IPS DF 19.7 (cell line): ENCODE measurements at regions not wholly inside any gene's neighbourhood (a gene's known extent, or its start where the extent isn't known, plus 50 kb on each side); places are given as distances from the start of the nearest gene placed in this dataset.

Source experiments
- DNase-seq: peaks from one replicate; pipeline ENCODE4 v3.0.0-alpha.2; 2013; ENCODE audit warnings: low read depth, low spot score

DNA sequence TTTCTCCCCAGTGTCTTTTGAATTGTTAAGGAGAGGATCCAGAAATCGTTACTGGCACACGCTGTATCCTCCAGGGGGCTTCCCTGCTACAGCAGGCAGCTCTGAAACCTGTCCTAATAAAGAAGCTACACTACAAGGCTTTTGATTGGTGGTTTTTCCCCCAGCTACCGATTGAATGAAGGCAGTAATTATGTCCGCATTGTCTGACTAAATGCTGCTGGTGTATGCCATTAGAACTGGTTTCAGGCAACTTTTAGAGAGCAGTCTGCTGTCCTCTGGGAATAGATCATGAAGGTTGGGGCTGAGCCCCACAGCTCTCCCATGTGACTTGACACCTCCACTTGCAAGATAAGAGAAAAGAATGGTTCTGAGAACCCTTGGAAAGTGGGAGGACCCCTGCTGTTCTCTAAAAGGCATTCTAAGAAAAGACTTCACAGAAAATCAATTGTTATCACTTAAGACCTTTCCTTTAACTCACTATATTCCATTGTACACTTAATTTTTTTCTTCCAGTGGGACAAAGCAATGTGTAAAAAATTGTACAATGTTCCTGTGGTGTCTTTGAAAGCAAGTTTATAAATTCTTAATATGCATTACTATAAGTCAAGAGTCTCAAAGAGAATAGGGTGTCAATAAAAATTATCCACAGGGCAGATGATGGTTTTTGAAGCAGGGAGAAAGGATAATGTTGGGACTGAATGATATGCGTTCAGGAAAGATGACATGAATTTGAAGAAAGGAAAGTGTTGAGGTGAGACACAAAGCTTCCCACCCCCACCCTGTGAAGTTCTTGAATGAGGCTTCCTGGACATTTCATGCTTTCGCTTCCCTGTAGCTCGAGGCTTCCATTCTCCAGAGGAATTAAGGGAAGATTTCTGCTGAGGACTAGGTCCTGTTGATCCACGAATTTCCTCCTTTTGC, 53.0 kb upstream of the DAZL start:
- peak; percentile 69 for DNase-seq

DNA sequence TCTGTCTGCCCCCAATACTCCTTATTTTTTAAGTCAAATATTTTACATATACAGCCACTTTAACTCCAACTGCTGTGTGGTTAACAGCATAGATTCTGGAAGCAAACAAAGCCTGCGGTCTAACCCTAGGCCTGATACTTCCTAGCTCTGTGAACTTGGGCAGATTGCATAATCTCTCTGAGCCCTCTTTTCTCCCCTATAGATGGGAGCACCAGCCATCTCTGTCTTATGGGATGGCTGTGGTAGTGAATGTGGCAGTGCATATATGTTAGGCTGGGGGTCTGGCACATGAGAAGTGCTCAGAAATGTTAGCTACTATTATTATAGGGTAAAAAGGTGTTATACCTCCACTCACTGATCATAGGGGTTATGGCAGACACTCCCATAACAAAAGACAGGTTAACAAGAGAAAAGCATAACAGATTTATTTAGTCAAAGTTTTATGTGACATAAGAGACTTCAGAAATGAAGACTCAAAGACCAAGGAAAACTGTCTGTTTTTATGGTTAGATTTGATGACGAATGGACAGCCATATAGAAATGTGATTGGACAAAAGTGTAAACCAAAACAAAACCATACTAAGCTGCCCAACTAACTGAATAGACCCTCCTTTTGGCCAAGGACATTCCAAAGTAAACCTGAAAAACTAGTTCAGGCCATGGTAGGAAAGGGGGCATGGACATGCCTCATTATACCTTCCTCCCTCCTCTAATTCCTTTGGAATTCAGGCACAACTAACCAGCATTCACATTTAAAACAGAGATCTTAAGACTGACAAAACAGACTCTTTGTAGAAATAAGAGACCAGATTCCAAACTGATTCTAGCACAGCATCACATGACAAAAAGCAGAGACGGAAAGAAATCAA, 53.9 kb upstream of the DAZL start:
- no peak for DNase-seq

DNA sequence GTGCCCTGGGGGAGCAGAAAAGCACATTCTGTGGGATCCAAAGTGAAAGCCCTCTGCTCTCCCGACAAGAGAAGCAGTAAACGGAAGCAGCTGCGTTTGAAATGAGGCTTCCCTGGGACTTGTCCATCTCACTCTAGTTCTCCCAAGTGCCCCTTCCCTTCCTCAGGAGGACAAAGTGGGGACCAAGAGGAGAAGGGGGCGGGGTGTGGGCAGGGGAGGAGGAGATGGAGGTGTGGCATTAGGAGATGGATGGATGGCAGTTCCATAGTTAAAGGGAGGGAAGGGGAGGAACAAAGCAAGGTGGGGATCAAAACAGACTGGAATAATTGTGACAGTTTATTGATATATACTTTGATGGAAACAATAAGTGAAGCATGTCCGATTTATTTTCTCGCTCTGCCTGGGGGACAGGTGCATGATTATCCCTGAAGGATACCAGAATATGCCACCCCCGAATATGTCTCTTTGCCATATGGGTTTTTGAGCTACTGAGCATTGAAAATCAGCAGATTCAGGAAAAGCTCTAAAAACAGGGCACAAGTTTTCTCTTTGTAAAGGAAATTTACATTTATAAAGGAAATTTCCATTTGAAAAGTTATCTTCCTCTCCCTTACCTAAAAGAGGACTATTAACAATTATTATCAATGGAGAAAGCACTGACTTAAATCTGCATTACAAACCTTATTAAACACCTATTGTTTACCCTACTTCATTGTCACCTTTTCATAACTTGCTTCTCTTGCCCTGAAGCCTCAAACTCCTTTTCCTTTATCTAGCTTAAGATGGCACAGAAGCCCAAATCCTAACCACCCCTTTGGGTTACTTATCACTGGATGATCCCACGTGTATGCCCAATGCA, 58.9 kb upstream of the DAZL start:
- no peak for DNase-seq

DNA sequence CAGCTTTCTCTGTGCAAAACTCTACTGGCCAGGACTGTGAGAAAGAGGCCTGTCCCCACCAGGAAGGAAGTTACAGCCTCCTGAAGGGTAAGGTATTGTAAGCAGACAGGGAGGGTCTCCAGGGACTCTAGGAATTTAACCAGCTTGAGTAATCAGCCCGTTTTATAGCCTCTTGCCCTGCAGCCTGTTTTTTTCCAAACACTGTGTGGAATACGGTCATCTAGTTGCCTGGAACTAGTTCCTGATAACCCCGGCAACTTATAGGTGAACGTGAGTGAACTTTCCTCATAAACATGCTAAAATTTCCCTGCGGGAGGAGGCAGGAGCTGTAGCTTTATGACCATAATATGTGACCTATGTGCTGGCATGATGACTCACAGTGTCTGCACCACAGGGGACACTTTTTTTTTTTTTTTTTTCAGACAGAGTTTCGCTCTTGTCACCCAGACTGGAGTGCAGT, 60.1 kb upstream of the DAZL start:
- no peak for DNase-seq

DNA sequence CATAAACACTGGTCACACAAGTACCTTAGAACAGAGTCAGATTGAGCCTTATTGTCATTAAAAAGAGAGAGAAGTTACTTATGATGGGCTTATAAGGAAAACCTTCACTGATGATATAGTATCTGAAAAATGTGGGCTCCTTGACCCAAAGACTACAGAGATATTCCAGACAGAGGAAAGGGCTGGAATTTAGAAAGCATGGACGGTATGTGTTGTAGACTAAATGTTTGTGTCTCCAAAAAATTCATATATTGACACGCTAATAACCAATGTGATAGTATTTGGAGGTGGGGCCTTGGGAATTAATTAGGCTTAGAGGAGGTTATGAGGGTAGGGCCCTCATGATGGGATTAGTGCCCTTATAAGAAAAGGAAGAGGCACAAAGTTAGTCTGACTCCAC, 61.0 kb upstream of the DAZL start:
- no peak for DNase-seq

DNA sequence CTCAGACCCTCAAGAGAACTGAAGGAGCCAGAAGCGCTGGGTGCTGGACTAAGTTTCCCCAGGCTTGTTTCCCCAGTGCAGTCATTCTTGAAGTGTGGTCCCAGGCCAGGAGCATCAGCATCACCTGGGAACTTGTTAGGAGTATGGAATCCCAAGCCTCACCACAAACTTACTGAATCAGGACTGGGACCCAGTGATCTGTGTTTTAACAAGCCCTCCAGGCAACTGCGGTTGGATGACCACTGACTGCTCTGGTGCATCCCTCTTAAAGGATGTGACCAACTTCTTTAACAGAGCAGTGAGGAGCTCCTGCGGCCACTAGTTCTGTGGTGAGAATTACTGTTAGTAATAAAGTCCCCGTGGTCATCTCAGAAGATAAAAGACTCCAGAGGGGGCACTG, 62.4 kb upstream of the DAZL start:
- DNase-seq, result no peak

DNA sequence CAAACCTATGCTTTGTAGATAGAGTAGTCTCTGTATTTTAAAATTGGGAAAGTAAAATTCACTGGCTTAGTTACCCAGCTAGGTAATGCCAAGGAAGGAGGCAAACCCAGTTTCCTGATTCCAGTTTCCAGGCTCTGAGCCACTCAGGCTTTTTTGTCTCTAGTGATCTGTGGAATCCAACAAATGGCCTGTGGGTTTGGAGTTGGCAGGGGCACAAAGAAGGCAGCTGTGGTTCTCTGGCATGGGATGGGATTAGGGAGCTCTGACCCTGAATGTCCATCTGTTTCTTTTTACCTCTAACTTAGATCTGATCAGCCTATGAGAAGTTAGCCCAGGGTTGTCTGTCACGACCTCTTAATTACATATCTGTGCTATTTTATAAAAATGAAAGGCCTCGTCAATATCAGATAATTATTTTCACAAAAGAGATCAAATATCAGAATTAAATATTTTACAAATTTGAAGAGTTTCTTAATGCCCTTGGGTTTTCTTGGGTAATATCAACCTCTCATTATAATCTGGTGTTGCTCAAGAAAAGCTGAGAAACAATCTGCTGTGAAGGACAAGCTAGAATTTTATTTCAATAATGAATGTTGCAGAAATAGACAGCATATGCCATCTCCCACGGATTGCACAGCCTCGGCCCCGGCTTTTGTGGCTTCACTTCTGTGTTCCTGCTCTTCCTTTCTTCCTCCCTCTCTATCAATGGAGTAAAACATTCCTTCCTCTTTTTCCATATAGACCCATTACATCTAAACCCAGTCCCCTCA, 63.7 kb upstream of the DAZL start:
- no peak for DNase-seq

DNA sequence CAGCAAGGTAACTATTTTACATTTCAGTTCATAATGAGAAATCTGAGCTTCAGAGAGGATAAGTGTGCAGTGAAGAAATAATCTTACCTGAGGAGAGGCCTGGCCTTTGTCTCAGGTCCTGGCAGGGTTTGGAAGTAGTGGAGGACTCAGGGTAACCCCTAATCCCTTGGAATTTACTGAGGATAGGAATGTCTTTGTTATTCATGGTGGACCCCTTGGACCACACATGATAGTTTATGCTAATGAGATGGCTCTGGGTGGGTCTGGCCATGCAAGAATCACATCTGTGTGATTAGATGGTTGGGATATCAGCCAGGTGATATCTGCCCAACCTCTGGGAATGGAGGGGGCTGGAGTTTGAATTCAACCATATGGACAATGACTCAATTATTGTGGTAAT, 65.0 kb upstream of the DAZL start:
- DNase-seq, result no peak

DNA sequence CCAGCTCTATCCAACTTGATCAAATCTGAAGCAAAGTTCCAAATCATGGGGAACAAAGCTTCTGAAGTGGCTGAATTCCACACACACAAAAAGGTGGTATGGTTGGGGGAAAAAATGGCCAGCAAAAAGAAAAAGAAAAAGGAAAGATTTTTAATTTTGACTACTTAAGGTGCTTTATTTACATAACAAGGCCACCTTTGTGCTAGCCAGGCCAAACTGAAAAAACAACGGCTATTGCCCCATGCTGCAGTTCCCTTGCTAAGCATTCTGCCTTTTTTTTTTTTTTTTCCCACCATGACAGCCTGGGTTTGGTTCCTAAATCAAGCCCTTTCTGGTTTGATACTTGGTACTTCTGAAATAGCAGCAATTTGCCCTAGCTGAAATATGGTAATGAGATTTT, 66.5 kb upstream of the DAZL start:
- DNase-seq, result no peak

DNA sequence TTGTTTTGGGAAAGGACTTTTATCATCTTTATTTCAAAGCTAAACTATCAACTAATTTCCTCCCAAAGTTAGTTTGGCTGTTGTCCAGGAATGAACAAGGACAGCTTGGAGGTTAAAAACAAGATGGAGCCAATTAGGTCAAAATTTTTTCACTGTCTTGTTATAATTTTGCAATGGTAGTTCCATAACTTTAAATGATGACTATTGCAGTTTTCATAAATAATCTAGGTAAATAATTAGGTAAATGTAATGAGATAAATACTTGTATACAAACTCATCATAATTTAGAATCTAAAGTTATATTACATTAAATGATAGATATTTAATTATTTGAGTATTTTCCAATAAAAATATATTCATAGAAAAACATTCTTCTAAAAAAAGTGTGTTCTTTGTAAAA, 68.3 kb upstream of the DAZL start:
- DNase-seq, result no peak

DNA sequence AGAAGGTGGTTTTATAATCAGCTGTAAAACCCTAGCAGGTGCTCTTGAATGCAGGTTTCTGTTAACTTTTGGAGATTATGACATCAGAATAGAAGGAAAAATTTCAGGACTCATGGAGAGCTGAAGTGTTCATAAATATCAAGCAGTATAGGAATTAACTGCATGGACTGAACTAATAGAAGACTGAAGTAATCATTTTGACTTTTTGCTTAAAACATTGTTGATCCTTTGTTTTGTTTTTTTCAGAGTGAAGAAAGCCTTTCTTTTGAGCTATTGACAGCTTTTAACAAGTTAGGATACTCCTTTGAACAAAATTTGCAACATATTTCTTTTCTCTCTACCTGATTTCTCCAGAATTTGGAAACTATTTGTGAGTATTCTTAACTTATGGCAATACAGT, 70.6 kb upstream of the DAZL start:
- DNase-seq, result no peak

DNA sequence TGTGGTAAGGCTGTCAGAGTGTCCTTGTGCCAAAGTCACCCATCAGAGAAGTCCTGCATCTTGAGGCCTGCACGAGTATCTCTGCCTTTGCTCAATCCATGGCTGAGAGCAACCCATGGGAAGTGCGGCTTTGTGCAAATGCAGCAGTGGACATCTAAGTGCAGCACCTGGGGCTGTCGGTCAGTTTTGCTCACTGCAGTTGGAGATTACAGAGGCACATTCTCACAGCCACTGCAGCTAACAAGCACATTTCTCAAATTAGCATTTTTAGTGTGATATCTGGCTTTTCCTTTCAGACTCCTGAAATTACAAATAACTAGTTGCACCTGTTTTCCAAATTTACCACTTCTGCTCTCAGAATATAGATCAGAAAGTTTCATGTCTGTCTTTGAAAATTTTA, 81.5 kb upstream of the DAZL start:
- no peak for DNase-seq

DNA sequence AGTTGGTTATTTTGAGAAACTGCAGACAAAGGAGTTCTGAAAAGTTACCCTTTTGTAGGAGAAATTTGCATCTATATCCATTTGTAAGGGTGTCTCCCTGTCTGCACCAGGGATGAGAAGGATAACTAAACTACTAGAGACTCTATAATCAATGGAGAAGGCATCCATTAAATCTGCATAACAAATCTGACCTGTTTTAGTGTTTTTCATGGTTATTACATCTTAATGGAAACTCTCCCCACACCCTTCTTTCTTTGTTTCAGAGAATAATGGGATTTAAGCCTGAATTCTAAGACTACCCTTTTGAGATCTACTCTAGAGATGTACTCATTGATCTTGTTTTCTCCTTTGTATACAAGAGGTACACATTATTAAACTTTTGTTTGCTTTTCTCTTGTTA, 82.0 kb upstream of the DAZL start:
- peak; percentile 74 for DNase-seq

DNA sequence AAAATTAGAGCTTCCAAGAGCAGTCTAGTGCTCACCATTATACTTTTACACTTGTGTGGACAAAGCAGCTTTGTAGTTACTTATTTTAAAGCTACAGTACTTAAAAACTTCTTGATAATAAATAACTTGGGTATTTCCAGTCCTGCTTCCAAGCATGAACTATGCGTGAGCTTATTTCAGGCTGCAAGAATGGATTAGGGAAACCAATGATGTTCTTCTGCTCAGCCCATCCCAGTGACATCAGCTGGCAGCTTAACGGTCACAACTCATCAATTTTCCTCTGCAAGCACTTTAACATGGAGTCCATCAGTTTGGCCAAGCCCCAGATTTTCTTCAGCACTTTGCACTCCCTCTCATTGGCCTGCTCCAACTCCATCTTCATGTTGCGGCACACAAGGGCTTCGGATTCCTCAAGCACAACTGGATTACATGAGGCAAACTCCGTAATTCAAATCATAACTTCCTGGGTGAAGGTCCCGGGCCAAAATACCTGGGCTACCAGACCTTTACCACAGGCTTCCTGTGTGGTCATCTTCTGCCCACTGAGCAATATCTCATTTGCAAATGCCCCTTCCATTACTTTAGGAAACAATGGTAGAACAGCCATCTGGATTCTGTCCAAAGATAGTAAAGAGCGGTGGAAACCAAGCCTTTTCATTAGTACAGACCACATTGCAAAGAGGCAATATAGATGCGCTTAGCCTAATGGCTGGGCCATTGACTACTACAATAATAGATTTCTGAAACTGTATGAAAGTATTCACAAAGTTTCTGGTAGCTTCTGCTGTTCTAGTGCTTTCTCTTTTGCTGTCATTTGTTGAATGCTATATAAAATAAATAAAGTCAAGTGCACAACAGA, 87.5 kb upstream of the DAZL start:
- DNase-seq, result no peak

DNA sequence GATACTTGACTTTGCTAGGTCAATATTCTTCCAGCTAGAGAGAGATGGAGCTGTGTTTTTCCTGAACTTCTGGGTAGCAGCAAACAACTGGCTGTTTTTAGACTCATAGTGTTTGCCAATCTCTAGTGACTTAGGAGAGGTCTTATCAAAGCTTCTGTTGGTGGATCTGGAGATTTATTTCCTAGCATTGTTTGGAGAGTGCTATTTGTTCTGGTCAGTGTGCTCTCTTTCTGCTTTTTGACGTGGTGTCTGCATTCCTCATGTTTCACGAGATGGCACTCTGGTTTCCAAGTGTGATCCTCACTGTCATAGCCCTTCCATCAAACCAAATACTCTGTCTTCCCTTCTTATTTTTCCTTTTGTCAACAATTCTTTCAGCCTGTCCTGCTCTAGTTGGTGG, 88.6 kb upstream of the DAZL start:
- DNase-seq, result no peak

DNA sequence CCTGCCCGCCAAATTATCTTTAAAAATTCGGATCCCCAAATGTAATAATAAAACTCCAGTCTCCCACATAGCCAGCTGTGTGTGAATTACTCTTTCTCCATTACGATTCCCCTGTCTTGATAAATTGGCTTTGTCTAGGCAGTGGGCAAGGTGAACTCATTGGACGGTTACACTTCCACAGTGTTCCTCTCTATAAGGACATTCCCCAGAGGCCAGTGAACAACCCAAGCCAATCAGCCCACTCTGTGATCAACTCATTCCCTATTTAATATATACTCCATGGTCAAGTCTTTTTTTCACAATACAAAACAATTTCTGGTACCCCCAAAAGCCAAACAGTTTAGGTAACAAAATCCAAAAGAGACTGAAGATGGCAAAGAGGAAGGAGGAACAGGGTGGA, 90.5 kb upstream of the DAZL start:
- no peak for DNase-seq

DNA sequence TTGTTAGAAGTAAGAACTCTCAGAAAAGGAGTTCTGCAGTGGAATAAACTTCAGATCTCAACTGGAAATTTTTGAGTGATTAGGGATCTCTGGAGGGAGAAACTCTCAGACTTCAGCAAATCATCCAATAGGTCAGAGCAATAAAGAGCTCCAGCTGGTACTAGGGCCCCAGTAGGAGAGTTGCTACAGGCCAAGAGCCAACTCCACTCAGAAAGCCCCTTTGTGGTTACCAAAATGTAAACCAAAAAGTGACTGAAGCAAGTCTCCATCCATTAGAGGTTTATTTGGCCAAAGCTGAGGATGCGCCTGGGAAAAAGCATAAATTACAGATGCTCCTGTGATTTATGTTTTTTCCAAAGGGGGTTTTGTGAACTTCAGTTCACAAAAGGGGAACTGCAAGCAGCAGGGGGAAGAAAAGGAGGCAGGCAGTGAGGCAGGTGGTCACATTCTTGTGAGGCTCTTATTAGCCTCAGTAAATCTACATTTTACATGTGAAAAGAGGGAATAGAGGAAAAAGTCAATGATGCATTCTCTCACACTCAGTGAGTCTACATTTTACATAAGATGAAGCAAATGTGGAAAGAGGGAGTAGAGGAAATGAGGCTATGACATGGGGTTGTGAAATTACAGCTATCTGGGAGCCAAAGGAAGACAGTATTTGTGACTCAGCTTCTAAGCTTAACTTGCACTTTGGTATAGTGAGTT, 92.4 kb upstream of the DAZL start:
- no peak for DNase-seq

DNA sequence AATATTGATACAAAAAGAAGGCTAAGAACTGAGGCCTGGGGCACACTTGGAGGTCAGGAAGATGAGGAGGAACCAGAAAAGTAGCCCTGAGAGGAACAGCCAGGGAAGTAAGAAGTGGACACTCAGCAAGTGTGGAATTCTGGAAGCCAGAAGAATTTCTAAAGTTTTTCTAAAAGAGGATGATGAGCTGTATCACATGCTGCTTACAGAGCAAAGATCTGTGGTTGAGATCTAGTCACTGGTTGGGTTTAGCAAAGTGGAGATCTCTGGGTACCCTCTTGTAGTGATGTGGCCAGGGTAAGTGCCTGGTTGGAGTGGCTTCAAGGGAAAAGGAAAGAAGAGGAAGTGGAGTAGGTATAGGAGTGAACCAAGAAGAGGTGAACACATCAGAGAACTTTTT, 95.4 kb upstream of the DAZL start:
- no peak for DNase-seq

DNA sequence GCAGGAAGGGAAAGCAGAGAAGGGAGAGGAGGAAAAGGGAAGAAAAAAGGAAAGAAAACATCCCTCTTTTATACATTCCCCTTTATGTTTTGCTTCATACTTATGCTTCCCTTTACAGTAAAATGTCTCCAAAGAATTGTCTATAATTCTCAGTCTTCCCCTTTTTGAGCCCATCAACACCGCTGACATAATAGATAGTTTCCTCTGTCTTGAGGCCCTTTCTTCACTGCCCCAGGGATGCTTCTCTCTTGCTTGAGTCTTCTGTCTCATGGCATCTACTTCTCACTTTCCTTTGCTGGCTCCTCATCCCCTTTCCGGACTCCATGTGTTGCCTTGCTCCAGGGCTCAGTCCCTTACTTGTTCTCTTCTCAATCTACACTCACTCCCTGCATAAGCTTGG, 99.7 kb upstream of the DAZL start:
- no peak for DNase-seq
